ENCODE measurements at regions not wholly inside any gene's neighbourhood (a gene's known extent, or its start where the extent isn't known, plus 50 kb on each side); places are given as distances from the start of the nearest gene placed in this dataset.

GRCh38 chr18:25825979-25826776, 264.2 kb downstream of the SS18 start:
- no peak for TF ChIP-seq EZH2phosphoT487 (IDR thresholded peaks at IDR 0.05; ENCODE audit: insufficient read depth, low read depth)
- TF ChIP-seq EZH2 (IDR thresholded peaks at IDR 0.05; ENCODE audit: insufficient read depth, poor library complexity, severe bottlenecking): no peak

Measured in GM23248 (cell line).